CD4-positive, alpha-beta T cell (primary cell): ENCODE measurements at regions not wholly inside any gene's neighbourhood (a gene's known extent, or its start where the extent isn't known, plus 50 kb on each side); places are given as distances from the start of the nearest gene placed in this dataset.

ENCODE experiments used
- ATAC-seq: fragments of 200-7000 bp; cut with Tn5 transposase; one replicate; pipeline ENCODE4 v1.10.0; 2022; ENCODE audit warnings: mild to moderate bottlenecking; ENCODE audit not compliant: poor library complexity
- CTCF ChIA-PET: fragments of 350-600 bp; sonication (Branson Sonifier 250); formaldehyde crosslinking; loops from one replicate; lab custom pipeline; 2021; ENCODE audit warnings: antibody characterized with exemption, inconsistent platforms; lab: Charles Lee
- POLR2A ChIA-PET: fragments of 350-600 bp; sonication (Branson Sonifier 250); formaldehyde crosslinking; loops from one replicate; lab custom pipeline; 2021; ENCODE audit warnings: antibody characterized with exemption, inconsistent platforms; lab: Charles Lee
- DNase-seq, 14 experiments: peaks; one replicate each; pipeline ENCODE4 v3.0.0-alpha.2; 2013 to 2020; ENCODE audit warnings: mixed read lengths in 2 of 14
- H3K27ac ChIP-seq, 2 donors: one replicate each; pipeline versions ENCODE4 v1.5.1 to v1.7.0; 2013; ENCODE audit warnings: low read length in 2 of 2, low read depth in 1 of 2, mild to moderate bottlenecking in 1 of 2
- H3K27me3 ChIP-seq, 2 experiments: 1 replicate in 1 of 2; 2 replicates in 1 of 2; pipeline versions ENCODE4 v1.6.1 to v1.7.0; 2013; ENCODE audit warnings: low read length in 2 of 2, control low read depth in 1 of 2, mild to moderate bottlenecking in 1 of 2, moderate library complexity in 1 of 2; ENCODE audit not compliant: insufficient read depth in 2 of 2, control insufficient read depth in 1 of 2
- H3K36me3 ChIP-seq: one replicate; pipeline ENCODE4 v1.6.1; 2013; ENCODE audit warnings: low read length, control low read depth; ENCODE audit not compliant: insufficient read depth
- H3K4me1 ChIP-seq: one replicate; pipeline ENCODE4 v1.6.1; 2013; ENCODE audit warnings: low read length, control low read depth; ENCODE audit not compliant: insufficient read depth
- H3K4me3 ChIP-seq: one replicate; pipeline ENCODE4 v1.5.1; 2013; ENCODE audit warnings: mild to moderate bottlenecking, low read length, moderate library complexity
- H3K9me3 ChIP-seq, 2 experiments: 1 replicate in 1 of 2; 2 replicates in 1 of 2; pipeline versions ENCODE4 v1.6.1 to v1.7.0; 2013; ENCODE audit warnings: low read length in 2 of 2, mild to moderate bottlenecking in 2 of 2, control low read depth in 1 of 2, moderate library complexity in 1 of 2; ENCODE audit not compliant: control insufficient read depth in 1 of 2, insufficient read depth in 1 of 2
- H3K27ac Mint-ChIP-seq: one replicate; pipeline ENCODE4 v1.8.0; 2020; ENCODE audit warnings: mixed read lengths
- H3K27me3 Mint-ChIP-seq: one replicate; pipeline ENCODE4 v1.8.0; 2021; ENCODE audit warnings: mixed read lengths
- H3K36me3 Mint-ChIP-seq: one replicate; pipeline ENCODE4 v1.8.0; 2021; ENCODE audit warnings: low read depth, mixed read lengths
- H3K4me1 Mint-ChIP-seq: one replicate; pipeline ENCODE4 v1.8.0; 2021; ENCODE audit warnings: low read depth, mixed read lengths
- H3K4me3 Mint-ChIP-seq: one replicate; pipeline ENCODE4 v1.8.0; 2020; ENCODE audit warnings: mild to moderate bottlenecking, mixed read lengths
- H3K9me3 Mint-ChIP-seq: one replicate; pipeline ENCODE4 v1.8.0; 2020; ENCODE audit warnings: mixed read lengths
- intact Hi-C, 2 experiments: fragments of 100-400 bp; cut with DNase I in 1 of 2; cut with micrococcal nuclease in 1 of 2; formaldehyde crosslinking; loops; one replicate each; pipeline versions ENCODE4 v1.15.1 to v1.9.0; 2023 to 2025; cut with DNase I, micrococcal nuclease
- TF ChIP-seq, protein P1 (sequence below): fragments of 200-600 bp; IDR thresholded peaks from one replicate; pipeline ENCODE4 v1.8.0; 2022; ENCODE audit warnings: antibody characterized with exemption, mild to moderate bottlenecking

DNA sequence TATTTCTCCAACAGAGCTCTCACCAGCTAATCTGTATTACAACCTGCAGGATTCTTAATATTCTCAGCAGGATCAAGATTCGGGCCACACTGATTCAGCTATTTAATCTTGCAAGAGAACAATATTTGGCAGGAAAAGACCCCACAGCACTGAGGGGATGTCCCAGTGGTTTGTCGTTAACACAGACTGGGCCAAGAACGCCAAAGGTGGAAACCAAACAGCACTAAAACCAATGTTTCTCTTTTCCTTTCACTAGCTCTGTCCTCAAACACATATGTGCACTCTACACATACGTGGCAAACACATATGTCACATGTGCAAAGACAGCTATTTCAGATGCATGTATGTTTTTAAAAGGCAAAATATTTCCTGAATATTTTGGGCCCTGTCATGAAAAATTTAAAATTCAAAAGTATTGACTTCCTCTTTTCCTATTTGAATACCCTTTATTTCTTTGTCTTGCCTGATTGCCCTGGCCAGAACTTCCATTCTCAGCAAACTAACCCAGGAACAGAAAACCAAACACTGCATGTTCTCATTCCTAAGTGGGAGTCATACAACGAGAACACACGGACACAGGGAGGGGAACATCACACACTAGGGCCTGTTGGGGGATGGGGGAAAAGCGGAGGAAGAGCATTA is 51.7 kb upstream of the NEBL start:
- POLR2A ChIA-PET: no interaction called here
- Mint-ChIP-seq H3K4me1 (no peaks in the 10 kb centered on the region), H3K4me3 (no peak overlapping the region), H3K36me3 (no peaks in the 10 kb centered on the region), H3K27me3 (no peaks in the 10 kb centered on the region), H3K27ac (no peak overlapping the region), H3K9me3 (no peaks in the 10 kb centered on the region)
- Histone ChIP-seq H3K27ac (no peak overlapping the region), H3K4me1 (no peaks in the 10 kb centered on the region), H3K4me3 (no peak overlapping the region), H3K9me3 (no peaks in the 10 kb centered on the region), H3K27me3 (no peaks in the 10 kb centered on the region), H3K36me3 (no peaks in the 10 kb centered on the region)
- intact Hi-C loops: no loop called here
- TF ChIP-seq, protein P1, sequence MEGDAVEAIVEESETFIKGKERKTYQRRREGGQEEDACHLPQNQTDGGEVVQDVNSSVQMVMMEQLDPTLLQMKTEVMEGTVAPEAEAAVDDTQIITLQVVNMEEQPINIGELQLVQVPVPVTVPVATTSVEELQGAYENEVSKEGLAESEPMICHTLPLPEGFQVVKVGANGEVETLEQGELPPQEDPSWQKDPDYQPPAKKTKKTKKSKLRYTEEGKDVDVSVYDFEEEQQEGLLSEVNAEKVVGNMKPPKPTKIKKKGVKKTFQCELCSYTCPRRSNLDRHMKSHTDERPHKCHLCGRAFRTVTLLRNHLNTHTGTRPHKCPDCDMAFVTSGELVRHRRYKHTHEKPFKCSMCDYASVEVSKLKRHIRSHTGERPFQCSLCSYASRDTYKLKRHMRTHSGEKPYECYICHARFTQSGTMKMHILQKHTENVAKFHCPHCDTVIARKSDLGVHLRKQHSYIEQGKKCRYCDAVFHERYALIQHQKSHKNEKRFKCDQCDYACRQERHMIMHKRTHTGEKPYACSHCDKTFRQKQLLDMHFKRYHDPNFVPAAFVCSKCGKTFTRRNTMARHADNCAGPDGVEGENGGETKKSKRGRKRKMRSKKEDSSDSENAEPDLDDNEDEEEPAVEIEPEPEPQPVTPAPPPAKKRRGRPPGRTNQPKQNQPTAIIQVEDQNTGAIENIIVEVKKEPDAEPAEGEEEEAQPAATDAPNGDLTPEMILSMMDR: no peak
- no peak for DNase-seq
- ATAC-seq: no peak
- CTCF ChIA-PET: no interaction called here
